ENCODE measurements at regions not wholly inside any gene's neighbourhood (a gene's known extent, or its start where the extent isn't known, plus 50 kb on each side); places are given as distances from the start of the nearest gene placed in this dataset.

DNA sequence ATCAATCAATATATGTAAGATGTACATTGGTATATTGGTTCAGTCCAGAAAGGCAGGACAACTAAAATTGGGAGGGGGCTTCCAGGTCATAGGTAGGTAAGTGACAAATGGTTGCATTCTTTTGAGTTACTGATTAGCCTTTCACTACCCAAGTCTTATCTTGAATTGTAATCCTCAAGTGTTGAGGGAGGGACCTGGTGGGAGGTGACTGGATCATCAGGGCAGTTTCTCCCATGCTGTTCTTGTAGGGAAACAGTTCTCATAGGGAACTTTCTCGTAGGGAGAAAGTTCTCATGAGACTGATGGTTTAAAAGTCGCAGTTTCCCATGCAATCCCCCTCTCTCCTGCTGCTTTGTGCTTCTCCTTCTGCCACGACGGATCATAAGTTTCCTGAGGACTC is 809.2 kb downstream of the KCNT2 start:
- TF ChIP-seq GABPA (IDR thresholded peaks at IDR 0.05; ENCODE audit: low read depth) (no peak), POLR2AphosphoS5 (IDR thresholded peaks at IDR 0.05; ENCODE audit: low read depth) (no peak), SPI1 (IDR thresholded peaks at IDR 0.05; ENCODE audit: borderline replicate concordance, low read depth) (no peak)
- TF ChIP-seq, protein P1, sequence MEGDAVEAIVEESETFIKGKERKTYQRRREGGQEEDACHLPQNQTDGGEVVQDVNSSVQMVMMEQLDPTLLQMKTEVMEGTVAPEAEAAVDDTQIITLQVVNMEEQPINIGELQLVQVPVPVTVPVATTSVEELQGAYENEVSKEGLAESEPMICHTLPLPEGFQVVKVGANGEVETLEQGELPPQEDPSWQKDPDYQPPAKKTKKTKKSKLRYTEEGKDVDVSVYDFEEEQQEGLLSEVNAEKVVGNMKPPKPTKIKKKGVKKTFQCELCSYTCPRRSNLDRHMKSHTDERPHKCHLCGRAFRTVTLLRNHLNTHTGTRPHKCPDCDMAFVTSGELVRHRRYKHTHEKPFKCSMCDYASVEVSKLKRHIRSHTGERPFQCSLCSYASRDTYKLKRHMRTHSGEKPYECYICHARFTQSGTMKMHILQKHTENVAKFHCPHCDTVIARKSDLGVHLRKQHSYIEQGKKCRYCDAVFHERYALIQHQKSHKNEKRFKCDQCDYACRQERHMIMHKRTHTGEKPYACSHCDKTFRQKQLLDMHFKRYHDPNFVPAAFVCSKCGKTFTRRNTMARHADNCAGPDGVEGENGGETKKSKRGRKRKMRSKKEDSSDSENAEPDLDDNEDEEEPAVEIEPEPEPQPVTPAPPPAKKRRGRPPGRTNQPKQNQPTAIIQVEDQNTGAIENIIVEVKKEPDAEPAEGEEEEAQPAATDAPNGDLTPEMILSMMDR (IDR thresholded peaks at IDR 0.05; ENCODE audit: insufficient read depth, low read length) = no peak
- TF ChIP-seq, protein P2, sequence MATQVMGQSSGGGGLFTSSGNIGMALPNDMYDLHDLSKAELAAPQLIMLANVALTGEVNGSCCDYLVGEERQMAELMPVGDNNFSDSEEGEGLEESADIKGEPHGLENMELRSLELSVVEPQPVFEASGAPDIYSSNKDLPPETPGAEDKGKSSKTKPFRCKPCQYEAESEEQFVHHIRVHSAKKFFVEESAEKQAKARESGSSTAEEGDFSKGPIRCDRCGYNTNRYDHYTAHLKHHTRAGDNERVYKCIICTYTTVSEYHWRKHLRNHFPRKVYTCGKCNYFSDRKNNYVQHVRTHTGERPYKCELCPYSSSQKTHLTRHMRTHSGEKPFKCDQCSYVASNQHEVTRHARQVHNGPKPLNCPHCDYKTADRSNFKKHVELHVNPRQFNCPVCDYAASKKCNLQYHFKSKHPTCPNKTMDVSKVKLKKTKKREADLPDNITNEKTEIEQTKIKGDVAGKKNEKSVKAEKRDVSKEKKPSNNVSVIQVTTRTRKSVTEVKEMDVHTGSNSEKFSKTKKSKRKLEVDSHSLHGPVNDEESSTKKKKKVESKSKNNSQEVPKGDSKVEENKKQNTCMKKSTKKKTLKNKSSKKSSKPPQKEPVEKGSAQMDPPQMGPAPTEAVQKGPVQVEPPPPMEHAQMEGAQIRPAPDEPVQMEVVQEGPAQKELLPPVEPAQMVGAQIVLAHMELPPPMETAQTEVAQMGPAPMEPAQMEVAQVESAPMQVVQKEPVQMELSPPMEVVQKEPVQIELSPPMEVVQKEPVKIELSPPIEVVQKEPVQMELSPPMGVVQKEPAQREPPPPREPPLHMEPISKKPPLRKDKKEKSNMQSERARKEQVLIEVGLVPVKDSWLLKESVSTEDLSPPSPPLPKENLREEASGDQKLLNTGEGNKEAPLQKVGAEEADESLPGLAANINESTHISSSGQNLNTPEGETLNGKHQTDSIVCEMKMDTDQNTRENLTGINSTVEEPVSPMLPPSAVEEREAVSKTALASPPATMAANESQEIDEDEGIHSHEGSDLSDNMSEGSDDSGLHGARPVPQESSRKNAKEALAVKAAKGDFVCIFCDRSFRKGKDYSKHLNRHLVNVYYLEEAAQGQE (IDR thresholded peaks at IDR 0.05; ENCODE audit: insufficient replicate concordance, low read depth) = no peak

Data from HL-60 (cell line).